ENCODE measurements at regions not wholly inside any gene's neighbourhood (a gene's known extent, or its start where the extent isn't known, plus 50 kb on each side); places are given as distances from the start of the nearest gene placed in this dataset.

DNA sequence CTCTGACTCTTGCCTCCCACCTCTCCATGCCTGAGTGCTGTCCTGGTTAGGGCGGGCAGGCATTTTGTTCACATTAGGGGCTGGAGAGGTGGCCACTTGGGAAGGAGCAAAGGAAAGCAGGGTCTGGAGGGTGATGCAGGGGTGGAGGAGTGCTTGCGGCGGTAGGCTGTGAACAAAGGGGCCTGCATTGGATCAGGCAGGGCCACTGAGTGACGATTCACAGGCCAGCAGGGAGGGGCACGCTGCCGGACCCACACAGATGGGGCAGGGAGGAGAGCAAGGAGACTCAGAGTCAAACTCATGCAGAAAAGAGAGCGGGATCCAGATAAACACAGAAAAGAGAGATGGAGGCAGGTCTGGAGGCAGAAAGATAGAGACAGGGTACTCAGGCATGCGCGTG lies 58.4 kb upstream of the TBX3 start:
- no peak for TF ChIP-seq EZH2 (IDR thresholded peaks at IDR 0.05; ENCODE audit: insufficient read depth, poor library complexity, severe bottlenecking)
- TF ChIP-seq EZH2phosphoT487 (IDR thresholded peaks at IDR 0.05; ENCODE audit: insufficient read depth, low read depth) = no peak

Data from GM23248 (cell line).